Right ventricle myocardium inferior (tissue), 1 donor: ENCODE measurements at regions not wholly inside any gene's neighbourhood (a gene's known extent, or its start where the extent isn't known, plus 50 kb on each side); places are given as distances from the start of the nearest gene placed in this dataset.
A peak's percentile ranks its signal among the peaks of the same experiment; 100 is the strongest.

Experiments used
- ATAC-seq: fragments of 200-7000 bp; cut with Tn5 transposase; one replicate; pipeline ENCODE4 v1.9.1; 2020; ENCODE audit warnings: mild to moderate bottlenecking, moderate library complexity
- DNase-seq: peaks from one replicate; pipeline ENCODE4 v3.0.0; 2021; ENCODE audit errors: missing footprints
- intact Hi-C: fragments of 100-400 bp; cut with DNase I; formaldehyde crosslinking; loops from one replicate; pipeline ENCODE4 v1.11.0; 2022
- donor health status: DM: no; HTN: yes; CAD: no; lungs with severe emphysema.

GRCh38 chr1:199160521-199161318, 521.9 kb downstream of the PTPRC start:
- intact Hi-C loops: no loop called here
- DNase-seq: no peak
- no peak for ATAC-seq

- ATAC-seq: no peak
- intact Hi-C loops: no loop called here
- DNase-seq: no peak
Measured at GRCh38 chr1:199161319-199161680, 522.5 kb downstream of the PTPRC start.

- DNase-seq (no peak), ATAC-seq (no peak)
- intact Hi-C loops: no loop called here
Measured at GRCh38 chr1:199161766-199162303, 523.0 kb downstream of the PTPRC start.

GRCh38 chr1:199163267-199163666, 524.4 kb downstream of the PTPRC start:
- ATAC-seq (no peak), DNase-seq (no peak)
- intact Hi-C loops: no loop called here

- DNase-seq (no peak), ATAC-seq (no peak)
- intact Hi-C loops: no loop called here
Measured at GRCh38 chr1:199163670-199164069, 524.8 kb downstream of the PTPRC start.

GRCh38 chr1:199167460-199167859, 528.6 kb downstream of the PTPRC start:
- no peak for DNase-seq
- ATAC-seq: no peak
- intact Hi-C loops: no loop called here

GRCh38 chr1:199168888-199169585, 530.2 kb downstream of the PTPRC start:
- intact Hi-C loops: no loop called here
- no peak for ATAC-seq
- DNase-seq: no peak

GRCh38 chr1:199170711-199171110, 531.9 kb downstream of the PTPRC start:
- intact Hi-C loops: no loop called here
- ATAC-seq (no peak), DNase-seq (no peak)

- DNase-seq (no peak), ATAC-seq (no peak)
- intact Hi-C loops: no loop called here
Measured at GRCh38 chr1:199172171-199173124, 533.6 kb downstream of the PTPRC start.

- intact Hi-C loops: no loop called here
- ATAC-seq (no peak), DNase-seq (no peak)
Measured at GRCh38 chr1:199173356-199173755, 534.5 kb downstream of the PTPRC start.

- intact Hi-C loops: no loop called here
- DNase-seq: no peak
Measured at GRCh38 chr1:199174336-199174735, 535.5 kb downstream of the PTPRC start.

GRCh38 chr1:199176713-199177112, 537.9 kb downstream of the PTPRC start:
- intact Hi-C loops: no loop called here
- no peak for ATAC-seq
- DNase-seq: no peak

More at GRCh38 chr1:199174336-199174735, 535.5 kb downstream of the PTPRC start:
- peak; percentile 59 for ATAC-seq

GRCh38 chr1:199177241-199177640, 538.4 kb downstream of the PTPRC start:
- DNase-seq (no peak), ATAC-seq (no peak)
- intact Hi-C loops: no loop called here

GRCh38 chr1:199178646-199179045, 539.8 kb downstream of the PTPRC start:
- DNase-seq (no peak), ATAC-seq (no peak)
- intact Hi-C loops: no loop called here

GRCh38 chr1:199182186-199182843, 543.5 kb downstream of the PTPRC start:
- no peak for DNase-seq
- ATAC-seq: peak; percentile 78
- intact Hi-C loops: loop anchor here (10.0 kb wide), 1 partner anchor 248 kb away; no protein-coding TSS in a partner anchor

- DNase-seq (no peak), ATAC-seq (no peak)
- intact Hi-C loops: loop anchor here (10.0 kb wide), 1 partner anchor 249 kb away; no protein-coding TSS in a partner anchor
Measured at GRCh38 chr1:199184180-199184579, 545.3 kb downstream of the PTPRC start.

GRCh38 chr1:199194862-199195261, 556.0 kb downstream of the PTPRC start:
- intact Hi-C loops: no loop called here
- no peak for ATAC-seq
- no peak for DNase-seq

GRCh38 chr1:199197695-199198094, 558.9 kb downstream of the PTPRC start:
- intact Hi-C loops: no loop called here
- ATAC-seq (no peak), DNase-seq (no peak)
